ENCODE measurements at regions not wholly inside any gene's neighbourhood (a gene's known extent, or its start where the extent isn't known, plus 50 kb on each side); places are given as distances from the start of the nearest gene placed in this dataset.

DNA sequence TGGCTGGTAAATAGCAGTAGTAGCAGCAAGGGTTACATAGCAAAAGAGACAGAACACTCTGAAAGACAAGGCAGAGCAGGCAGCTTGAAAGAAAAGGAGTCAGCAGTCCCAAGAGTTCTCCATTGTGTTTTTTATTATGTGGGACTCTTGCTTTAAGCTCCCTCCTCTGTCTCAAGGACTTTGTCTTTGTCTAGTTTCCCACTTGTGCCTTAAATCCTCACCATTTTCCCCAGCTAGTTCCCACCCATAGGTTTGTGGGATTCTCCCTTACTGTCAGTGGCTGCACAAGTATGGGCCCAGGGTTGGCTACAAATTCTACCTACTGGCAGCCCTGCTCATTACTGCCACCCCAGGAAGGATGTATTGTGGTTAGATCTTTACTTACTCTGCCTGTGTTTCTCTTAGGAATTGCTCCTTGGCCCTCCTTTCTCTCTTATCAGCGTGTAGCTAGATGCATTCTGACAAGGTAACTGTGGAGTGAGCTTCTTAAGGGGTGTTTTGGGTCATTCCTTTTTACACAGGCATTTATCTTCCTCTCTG lies 413.4 kb upstream of the PCDH9 start:
- TF ChIP-seq CTCF (conservative IDR thresholded peaks at IDR 0.05 in 1 of 2, IDR thresholded peaks at IDR 0.05 in 1 of 2; ENCODE audit: low read depth in 1 of 2, low read length in 2 of 2) (no peak), EZH2 (IDR thresholded peaks at IDR 0.05; ENCODE audit: low read length, missing control alignments) (no peak)

All from fibroblast of lung (primary cell).